ENCODE measurements at regions not wholly inside any gene's neighbourhood (a gene's known extent, or its start where the extent isn't known, plus 50 kb on each side); places are given as distances from the start of the nearest gene placed in this dataset.

DNA sequence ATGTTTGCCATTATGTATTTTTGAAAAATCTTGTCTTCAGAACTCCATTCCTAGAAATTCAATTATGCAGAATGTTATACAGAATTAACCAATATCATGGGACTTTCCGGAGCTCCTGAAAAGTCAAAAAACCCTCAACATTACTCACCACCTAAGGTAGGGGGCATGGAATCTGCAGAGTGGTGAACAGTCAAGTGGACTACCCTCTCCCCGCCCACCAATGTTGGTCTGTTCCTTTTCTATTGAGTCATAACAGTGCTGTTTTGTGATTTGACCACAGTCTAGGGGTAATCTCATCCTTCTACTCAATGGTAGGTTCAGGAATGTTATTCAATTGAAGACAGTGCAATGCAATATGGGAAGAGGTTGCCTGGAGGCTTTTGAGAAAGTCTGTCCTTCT, 130.5 kb upstream of the HABP2 start:
- no peak overlapping the region for H3K4me3 ChIP-seq (ENCODE audit: low read depth, poor library complexity, severe bottlenecking)
- intact Hi-C loops (cut with DNase I; ENCODE audit: low total_unique reads), result no loop called here
- WGBS, 2 donors, result 95 to 100% methylated on average over 2 of the region's 2 CpGs
- no peak for DNase-seq (ENCODE audit: low spot score in 2 of 2)
- TF ChIP-seq, protein P1, sequence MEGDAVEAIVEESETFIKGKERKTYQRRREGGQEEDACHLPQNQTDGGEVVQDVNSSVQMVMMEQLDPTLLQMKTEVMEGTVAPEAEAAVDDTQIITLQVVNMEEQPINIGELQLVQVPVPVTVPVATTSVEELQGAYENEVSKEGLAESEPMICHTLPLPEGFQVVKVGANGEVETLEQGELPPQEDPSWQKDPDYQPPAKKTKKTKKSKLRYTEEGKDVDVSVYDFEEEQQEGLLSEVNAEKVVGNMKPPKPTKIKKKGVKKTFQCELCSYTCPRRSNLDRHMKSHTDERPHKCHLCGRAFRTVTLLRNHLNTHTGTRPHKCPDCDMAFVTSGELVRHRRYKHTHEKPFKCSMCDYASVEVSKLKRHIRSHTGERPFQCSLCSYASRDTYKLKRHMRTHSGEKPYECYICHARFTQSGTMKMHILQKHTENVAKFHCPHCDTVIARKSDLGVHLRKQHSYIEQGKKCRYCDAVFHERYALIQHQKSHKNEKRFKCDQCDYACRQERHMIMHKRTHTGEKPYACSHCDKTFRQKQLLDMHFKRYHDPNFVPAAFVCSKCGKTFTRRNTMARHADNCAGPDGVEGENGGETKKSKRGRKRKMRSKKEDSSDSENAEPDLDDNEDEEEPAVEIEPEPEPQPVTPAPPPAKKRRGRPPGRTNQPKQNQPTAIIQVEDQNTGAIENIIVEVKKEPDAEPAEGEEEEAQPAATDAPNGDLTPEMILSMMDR (IDR thresholded peaks at IDR 0.05), result no peak
- no peak for TF ChIP-seq POLR2A (IDR thresholded peaks at IDR 0.05)

DNA sequence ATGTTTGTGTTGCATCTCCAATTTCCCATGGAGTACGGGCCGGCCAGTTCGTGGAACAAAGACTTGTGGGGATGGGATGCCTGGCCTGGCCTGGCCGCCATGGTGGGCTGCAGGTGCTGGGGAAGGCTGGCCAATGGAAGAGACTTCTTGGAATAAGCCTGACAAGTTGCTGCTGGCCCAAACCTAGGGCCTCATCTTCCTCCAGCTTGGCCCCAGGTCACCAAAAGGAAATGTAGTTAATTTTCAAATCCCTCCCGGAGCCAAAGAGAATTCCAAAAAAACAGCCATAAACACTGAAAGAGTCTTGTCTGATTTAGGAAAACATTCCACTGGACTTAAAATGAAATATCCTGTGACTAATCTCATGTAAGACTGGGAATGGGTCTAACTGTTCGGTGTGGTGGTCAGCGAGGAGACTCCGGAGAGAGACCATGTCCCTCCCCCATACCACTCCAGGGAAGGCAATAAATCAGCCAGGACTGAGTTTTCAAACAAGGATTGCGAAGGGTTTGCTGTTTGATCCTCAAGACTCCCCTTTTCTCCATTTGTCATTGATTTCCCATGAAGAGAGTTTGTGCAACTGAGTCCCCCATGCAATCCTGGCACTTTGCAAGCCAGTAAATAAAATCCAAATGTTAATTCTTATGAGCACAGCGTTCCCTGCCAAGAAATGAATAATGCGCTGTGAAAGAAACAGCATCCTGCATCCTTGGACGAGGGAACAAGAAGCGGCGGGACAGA, 128.7 kb upstream of the HABP2 start:
- DNase-seq (ENCODE audit: low spot score in 2 of 2), result peak; percentile 57 to 84
- no peak overlapping the region for H3K4me3 ChIP-seq (ENCODE audit: low read depth, poor library complexity, severe bottlenecking)
- WGBS, 2 donors, result 56 to 60% methylated on average over 14 of the region's 14 CpGs
- TF ChIP-seq, protein P1 (IDR thresholded peaks at IDR 0.05), result no peak
- no peak for TF ChIP-seq POLR2A (IDR thresholded peaks at IDR 0.05)
- intact Hi-C loops (cut with DNase I; ENCODE audit: low total_unique reads), result no loop called here

DNA sequence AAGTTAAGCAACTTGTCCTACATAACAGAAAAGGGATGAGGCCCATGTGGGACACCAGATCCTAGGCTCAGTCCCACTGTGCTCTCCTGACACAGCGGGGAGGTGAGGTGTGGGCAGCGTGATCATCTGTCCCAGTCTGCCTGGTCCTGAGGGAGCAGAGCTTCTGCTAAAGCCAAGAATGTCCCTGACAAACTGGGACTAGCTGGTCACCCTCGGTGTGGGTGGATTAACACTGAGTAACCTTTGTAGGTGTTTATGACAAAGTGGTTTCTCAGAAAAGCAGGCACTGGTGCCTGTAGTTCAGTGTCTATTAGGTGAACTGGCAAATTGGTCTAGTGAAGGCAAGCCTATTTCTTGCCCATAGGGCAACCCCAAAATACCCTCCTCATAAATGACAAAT, 127.8 kb upstream of the HABP2 start:
- no peak overlapping the region for H3K4me3 ChIP-seq (ENCODE audit: low read depth, poor library complexity, severe bottlenecking)
- intact Hi-C loops (cut with DNase I; ENCODE audit: low total_unique reads), result no loop called here
- TF ChIP-seq POLR2A (IDR thresholded peaks at IDR 0.05), result no peak
- TF ChIP-seq, protein P1 (IDR thresholded peaks at IDR 0.05), result no peak
- 81% methylated on average over 3 of the region's 3 CpGs for WGBS, 2 donors
- DNase-seq (ENCODE audit: low spot score in 2 of 2), result peak in 1 of 2 donors; percentile 61

DNA sequence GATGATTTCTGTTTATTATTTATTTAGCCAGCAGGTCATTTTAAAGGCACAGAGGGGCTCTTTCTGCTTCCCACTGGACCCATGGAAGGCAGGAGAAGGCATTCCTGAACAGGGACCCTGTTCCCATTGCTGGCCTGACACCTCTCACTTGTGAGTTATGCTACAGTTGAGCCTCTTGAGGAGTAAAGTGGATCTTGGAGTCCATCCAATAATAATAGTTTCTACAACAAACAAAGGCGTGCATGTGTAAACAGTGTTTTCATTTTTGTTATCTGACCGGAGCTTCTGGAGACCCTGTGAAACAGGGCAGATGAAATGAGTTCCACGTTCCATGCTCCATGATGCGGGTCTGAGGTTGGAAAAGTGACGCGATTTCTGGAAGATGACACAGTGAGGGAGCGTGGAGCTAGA, 127.3 kb upstream of the HABP2 start:
- no peak for TF ChIP-seq POLR2A (IDR thresholded peaks at IDR 0.05)
- TF ChIP-seq, protein P1 (IDR thresholded peaks at IDR 0.05), result no peak
- WGBS, 2 donors, result 54 to 62% methylated on average over 7 of the region's 7 CpGs
- DNase-seq (ENCODE audit: low spot score in 2 of 2), result peak in 1 of 2 donors; percentile 10
- H3K4me3 ChIP-seq (ENCODE audit: low read depth, poor library complexity, severe bottlenecking), result no peak overlapping the region
- intact Hi-C loops (cut with DNase I; ENCODE audit: low total_unique reads), result no loop called here

DNA sequence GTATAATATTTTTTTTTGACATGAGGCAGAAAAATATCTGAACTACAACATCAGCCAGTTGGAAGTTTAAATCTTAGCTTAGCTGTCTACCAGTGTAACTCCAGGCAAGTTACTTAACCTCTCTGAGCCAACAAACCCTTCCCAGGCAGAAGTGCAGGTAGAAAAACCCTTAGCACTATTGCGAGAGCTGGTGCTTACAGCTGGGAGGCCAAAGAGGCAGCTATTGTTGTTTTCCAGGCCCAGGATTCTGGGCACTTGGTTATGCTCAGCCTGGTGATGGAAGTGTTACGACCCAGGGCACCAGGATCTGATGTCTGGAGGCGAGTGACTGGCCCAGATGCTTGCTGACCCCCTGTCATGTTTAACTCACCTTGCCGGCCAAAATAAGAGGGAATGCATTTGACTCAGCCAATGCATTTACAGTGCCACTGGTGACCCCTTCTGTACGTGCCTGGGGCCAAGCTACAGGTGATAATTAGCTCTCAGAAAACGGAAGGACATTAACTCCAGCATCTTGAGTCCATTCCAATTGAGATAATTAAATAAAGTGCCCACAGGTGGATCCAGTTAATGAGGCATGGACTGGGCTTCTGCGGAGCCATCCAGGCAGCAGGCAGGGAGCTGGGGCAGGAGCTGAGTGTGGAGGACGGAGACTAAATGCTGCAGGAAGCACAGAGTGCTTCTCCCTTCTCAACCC, 126.5 kb upstream of the HABP2 start:
- TF ChIP-seq, protein P1 (IDR thresholded peaks at IDR 0.05), result no peak
- TF ChIP-seq POLR2A (IDR thresholded peaks at IDR 0.05), result no peak
- intact Hi-C loops (cut with DNase I; ENCODE audit: low total_unique reads), result no loop called here
- no peak overlapping the region for H3K4me3 ChIP-seq (ENCODE audit: low read depth, poor library complexity, severe bottlenecking)
- no peak for DNase-seq (ENCODE audit: low spot score in 2 of 2)
- 80 to 93% methylated on average over 8 of the region's 8 CpGs for WGBS, 2 donors

Measured in lower leg skin (tissue), 4 donors.